ENCODE measurements at regions not wholly inside any gene's neighbourhood (a gene's known extent, or its start where the extent isn't known, plus 50 kb on each side); places are given as distances from the start of the nearest gene placed in this dataset.

- TF ChIP-seq EZH2 (IDR thresholded peaks at IDR 0.05; ENCODE audit: low read length, missing control alignments) (no peak), CTCF (conservative IDR thresholded peaks at IDR 0.05 in 1 of 2, IDR thresholded peaks at IDR 0.05 in 1 of 2; ENCODE audit: low read depth in 1 of 2, low read length in 2 of 2) (no peak)
- Histone ChIP-seq H3K27me3 (ENCODE audit: control insufficient read depth, insufficient read depth, low read length) (no peaks in the 10 kb centered on the region), H3K4me1 (ENCODE audit: control insufficient read depth, extremely low read depth, insufficient read depth, low read length) (no peaks in the 10 kb centered on the region), H3K27ac (ENCODE audit: insufficient read depth, low read length) (no peak overlapping the region), H3K4me3 (replicated peaks in 1 of 4; ENCODE audit: control extremely low read depth in 1 of 4, insufficient read depth in 1 of 4, low read depth in 3 of 4, low read length in 4 of 4) (no peak overlapping the region), H3K9me3 (ENCODE audit: control insufficient read depth, insufficient read depth, low read depth, low read length) (no peaks in the 10 kb centered on the region), H3K4me2 (ENCODE audit: extremely low read depth, insufficient read depth, low read length) (no peak overlapping the region), H2AFZ (ENCODE audit: low read length) (no peak overlapping the region), H3K79me2 (ENCODE audit: control insufficient read depth, insufficient read depth, low read length) (no peaks in the 10 kb centered on the region), H4K20me1 (ENCODE audit: control insufficient read depth, extremely low read depth, insufficient read depth, low read length) (no peaks in the 10 kb centered on the region), H3K9ac (ENCODE audit: insufficient read depth, low read length) (no peak overlapping the region), H3K36me3 (ENCODE audit: control insufficient read depth, insufficient read depth, low read length) (no peaks in the 10 kb centered on the region)
- no peak for DNase-seq (ENCODE audit: low read depth in 2 of 2)
Observed at GRCh38 chr2:116975608-116976007, 838.9 kb upstream of the DDX18 start.

GRCh38 chr2:116979916-116980764 lies 834.4 kb upstream of the DDX18 start:
- no peaks in the 10 kb centered on the region for H3K36me3 ChIP-seq (ENCODE audit: control insufficient read depth, insufficient read depth, low read length)
- DNase-seq (ENCODE audit: low read depth in 2 of 2) = no peak
- H3K79me2 ChIP-seq (ENCODE audit: control insufficient read depth, insufficient read depth, low read length) = no peaks in the 10 kb centered on the region
- H3K4me3 ChIP-seq (replicated peaks in 1 of 4; ENCODE audit: control extremely low read depth in 1 of 4, insufficient read depth in 1 of 4, low read depth in 3 of 4, low read length in 4 of 4) = no peak overlapping the region
- TF ChIP-seq CTCF (conservative IDR thresholded peaks at IDR 0.05 in 1 of 2, IDR thresholded peaks at IDR 0.05 in 1 of 2; ENCODE audit: low read depth in 1 of 2, low read length in 2 of 2) (no peak), EZH2 (IDR thresholded peaks at IDR 0.05; ENCODE audit: low read length, missing control alignments) (no peak)
- H3K4me2 ChIP-seq (ENCODE audit: extremely low read depth, insufficient read depth, low read length) = no peak overlapping the region
- no peak overlapping the region for H2AFZ ChIP-seq (ENCODE audit: low read length)
- no peak overlapping the region for H3K9ac ChIP-seq (ENCODE audit: insufficient read depth, low read length)
- no peaks in the 10 kb centered on the region for H3K9me3 ChIP-seq (ENCODE audit: control insufficient read depth, insufficient read depth, low read depth, low read length)
- no peaks in the 10 kb centered on the region for H3K27me3 ChIP-seq (ENCODE audit: control insufficient read depth, insufficient read depth, low read length)
- no peaks in the 10 kb centered on the region for H4K20me1 ChIP-seq (ENCODE audit: control insufficient read depth, extremely low read depth, insufficient read depth, low read length)
- no peaks in the 10 kb centered on the region for H3K4me1 ChIP-seq (ENCODE audit: control insufficient read depth, extremely low read depth, insufficient read depth, low read length)
- no peak overlapping the region for H3K27ac ChIP-seq (ENCODE audit: insufficient read depth, low read length)

- Histone ChIP-seq H3K4me3 (replicated peaks in 1 of 4; ENCODE audit: control extremely low read depth in 1 of 4, insufficient read depth in 1 of 4, low read depth in 3 of 4, low read length in 4 of 4) (no peak overlapping the region), H3K4me2 (ENCODE audit: extremely low read depth, insufficient read depth, low read length) (no peak overlapping the region), H3K27ac (ENCODE audit: insufficient read depth, low read length) (no peak overlapping the region), H2AFZ (ENCODE audit: low read length) (no peak overlapping the region), H3K79me2 (ENCODE audit: control insufficient read depth, insufficient read depth, low read length) (no peaks in the 10 kb centered on the region), H3K4me1 (ENCODE audit: control insufficient read depth, extremely low read depth, insufficient read depth, low read length) (no peaks in the 10 kb centered on the region), H4K20me1 (ENCODE audit: control insufficient read depth, extremely low read depth, insufficient read depth, low read length) (no peaks in the 10 kb centered on the region), H3K9ac (ENCODE audit: insufficient read depth, low read length) (no peak overlapping the region), H3K36me3 (ENCODE audit: control insufficient read depth, insufficient read depth, low read length) (no peaks in the 10 kb centered on the region), H3K9me3 (ENCODE audit: control insufficient read depth, insufficient read depth, low read depth, low read length) (no peaks in the 10 kb centered on the region), H3K27me3 (ENCODE audit: control insufficient read depth, insufficient read depth, low read length) (no peaks in the 10 kb centered on the region)
- TF ChIP-seq EZH2 (IDR thresholded peaks at IDR 0.05; ENCODE audit: low read length, missing control alignments) = no peak
- no peak for TF ChIP-seq CTCF (conservative IDR thresholded peaks at IDR 0.05 in 1 of 2, IDR thresholded peaks at IDR 0.05 in 1 of 2; ENCODE audit: low read depth in 1 of 2, low read length in 2 of 2)
- DNase-seq (ENCODE audit: low read depth in 2 of 2) = no peak
Observed at GRCh38 chr2:116987447-116987846, 827.0 kb upstream of the DDX18 start.

Measured in fibroblast of lung (primary cell).